ENCODE measurements at regions not wholly inside any gene's neighbourhood (a gene's known extent, or its start where the extent isn't known, plus 50 kb on each side); places are given as distances from the start of the nearest gene placed in this dataset.
"Not testable (repeated sequence)": the region's sequence is repeated elsewhere in the genome, so short reads cannot be mapped to it uniquely, and the experiment has no call there.

GRCh38 chr14:62436261-62436660 lies 609.0 kb downstream of the KCNH5 start:
- DNase-seq = no peak

- DNase-seq = no peak
Measured at GRCh38 chr14:62439210-62439609, 606.0 kb downstream of the KCNH5 start.

GRCh38 chr14:62443796-62444195 lies 601.5 kb downstream of the KCNH5 start:
- no peak for DNase-seq

GRCh38 chr14:62445570-62445969 lies 599.7 kb downstream of the KCNH5 start:
- no peak for DNase-seq

GRCh38 chr14:62451221-62451620 lies 594.0 kb downstream of the KCNH5 start:
- DNase-seq = no peak

- no peak for DNase-seq
Measured at GRCh38 chr14:62453226-62453625, 592.0 kb downstream of the KCNH5 start.

GRCh38 chr14:62455446-62455845 lies 589.8 kb downstream of the KCNH5 start:
- DNase-seq = no peak

- no peak for DNase-seq
Measured at GRCh38 chr14:62462988-62463387, 582.3 kb downstream of the KCNH5 start.

- DNase-seq = no peak
Measured at GRCh38 chr14:62468946-62469345, 576.3 kb downstream of the KCNH5 start.

- no peak for DNase-seq
Measured at GRCh38 chr14:62470935-62471334, 574.3 kb downstream of the KCNH5 start.

- no peak for DNase-seq
Measured at GRCh38 chr14:62491146-62491545, 554.1 kb downstream of the KCNH5 start.

GRCh38 chr14:62497708-62498107 lies 547.5 kb downstream of the KCNH5 start:
- DNase-seq = no peak

- no peak for DNase-seq
Measured at GRCh38 chr14:62501021-62501750, 544.1 kb downstream of the KCNH5 start.

GRCh38 chr14:62505045-62505444 lies 540.2 kb downstream of the KCNH5 start:
- DNase-seq = no peak

- not testable (repeated sequence) for DNase-seq
Measured at GRCh38 chr14:62521309-62521708, 523.9 kb downstream of the KCNH5 start.

GRCh38 chr14:62528296-62528695 lies 517.0 kb downstream of the KCNH5 start:
- no peak for DNase-seq

- DNase-seq = no peak
Measured at GRCh38 chr14:62532181-62532580, 513.1 kb downstream of the KCNH5 start.

- no peak for DNase-seq
Measured at GRCh38 chr14:62546862-62547474, 498.3 kb downstream of the KCNH5 start.

GRCh38 chr14:62557416-62557815 lies 487.8 kb downstream of the KCNH5 start:
- DNase-seq = no peak

- DNase-seq = no peak
Measured at GRCh38 chr14:62558451-62558850, 486.8 kb downstream of the KCNH5 start.

GRCh38 chr14:62585247-62585646 lies 460.0 kb downstream of the KCNH5 start:
- no peak for DNase-seq

GRCh38 chr14:62592877-62593276 lies 452.4 kb downstream of the KCNH5 start:
- no peak for DNase-seq

- DNase-seq = no peak
Measured at GRCh38 chr14:62597143-62597542, 448.1 kb downstream of the KCNH5 start.

- DNase-seq = no peak
Measured at GRCh38 chr14:62599616-62600385, 445.5 kb downstream of the KCNH5 start.

Measured in activated gamma-delta T cell treated with Interleukin-2 at 50 U/mL for 16 hours (primary cell).